ENCODE measurements at regions not wholly inside any gene's neighbourhood (a gene's known extent, or its start where the extent isn't known, plus 50 kb on each side); places are given as distances from the start of the nearest gene placed in this dataset.

DNA sequence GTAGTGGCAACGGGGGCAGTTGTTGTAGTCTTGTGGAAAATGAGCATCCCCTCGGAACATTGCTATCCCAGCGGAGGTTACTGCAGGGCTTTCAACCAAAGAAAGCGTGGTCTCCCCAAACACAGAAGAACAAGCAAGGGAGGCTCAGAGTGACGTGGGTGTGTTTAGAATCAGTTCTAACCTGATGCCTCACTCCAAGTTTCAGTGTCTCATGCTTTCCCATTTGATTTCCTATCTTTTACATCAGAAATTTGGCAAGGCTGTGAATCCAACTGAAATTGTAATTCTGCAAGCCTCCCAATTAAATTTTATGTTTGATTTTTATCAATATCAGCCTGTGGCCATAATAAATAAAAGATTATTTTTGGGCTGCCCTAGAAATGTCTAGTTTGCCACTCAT is 156.1 kb upstream of the LNX1 start:
- no peak for DNase-seq (ENCODE audit: low spot score)
- in situ Hi-C loops (cut with HindIII; ENCODE audit: low sequenced_read_pairs): no loop called here

- DNase-seq (ENCODE audit: low spot score): no peak
- in situ Hi-C loops (cut with HindIII; ENCODE audit: low sequenced_read_pairs): no loop called here
Observed at GRCh38 chr4:53744446-53745160, 153.3 kb upstream of the LNX1 start.

GRCh38 chr4:53734584-53735353 is 143.5 kb upstream of the LNX1 start:
- no peak for DNase-seq (ENCODE audit: low spot score)
- in situ Hi-C loops (cut with HindIII; ENCODE audit: low sequenced_read_pairs): no loop called here

DNA sequence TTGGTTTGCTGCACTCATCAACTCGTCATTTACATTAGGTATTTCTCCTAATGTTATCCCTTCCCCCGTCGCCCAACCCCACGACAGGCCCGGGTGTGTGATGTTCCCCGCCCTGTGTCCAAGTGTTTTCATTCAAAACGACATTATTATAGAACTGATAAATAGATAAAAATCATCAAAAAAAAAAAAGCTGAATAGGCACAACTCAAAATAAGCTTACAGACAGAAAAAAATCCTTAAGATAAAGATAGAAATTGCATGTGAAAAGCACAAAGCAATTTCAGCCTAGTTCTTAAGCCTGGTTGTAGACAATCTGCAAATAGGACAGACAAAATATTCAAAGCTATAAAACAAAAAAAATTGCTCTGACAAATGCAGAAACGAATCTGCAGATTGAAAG is 142.9 kb upstream of the LNX1 start:
- in situ Hi-C loops (cut with HindIII; ENCODE audit: low sequenced_read_pairs): no loop called here
- DNase-seq (ENCODE audit: low spot score): no peak

GRCh38 chr4:53732661-53733060 is 141.4 kb upstream of the LNX1 start:
- in situ Hi-C loops (cut with HindIII; ENCODE audit: low sequenced_read_pairs): no loop called here
- DNase-seq (ENCODE audit: low spot score): no peak

GRCh38 chr4:53730031-53730805 is 138.9 kb upstream of the LNX1 start:
- in situ Hi-C loops (cut with HindIII; ENCODE audit: low sequenced_read_pairs): no loop called here
- no peak for DNase-seq (ENCODE audit: low spot score)

DNA sequence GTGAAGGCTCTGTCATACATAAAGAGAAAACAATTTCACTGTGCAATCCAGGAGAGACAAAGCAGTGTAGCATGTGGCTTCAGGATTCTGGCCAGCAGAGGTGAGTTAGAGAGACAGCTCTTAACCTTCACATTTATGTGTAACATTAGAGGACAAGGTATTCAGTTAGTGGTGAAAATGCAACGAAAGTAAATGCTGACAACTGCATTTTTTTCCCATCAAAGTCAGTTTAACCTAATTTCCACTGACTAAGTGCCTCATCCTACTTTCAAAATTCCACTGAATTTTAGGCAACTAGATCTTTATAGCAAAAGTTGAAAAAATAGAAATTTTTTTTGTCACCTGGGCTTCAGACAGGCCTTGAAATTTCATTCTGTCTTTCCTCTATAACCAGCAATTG is 130.8 kb upstream of the LNX1 start:
- in situ Hi-C loops (cut with HindIII; ENCODE audit: low sequenced_read_pairs): no loop called here
- no peak for DNase-seq (ENCODE audit: low spot score)

DNA sequence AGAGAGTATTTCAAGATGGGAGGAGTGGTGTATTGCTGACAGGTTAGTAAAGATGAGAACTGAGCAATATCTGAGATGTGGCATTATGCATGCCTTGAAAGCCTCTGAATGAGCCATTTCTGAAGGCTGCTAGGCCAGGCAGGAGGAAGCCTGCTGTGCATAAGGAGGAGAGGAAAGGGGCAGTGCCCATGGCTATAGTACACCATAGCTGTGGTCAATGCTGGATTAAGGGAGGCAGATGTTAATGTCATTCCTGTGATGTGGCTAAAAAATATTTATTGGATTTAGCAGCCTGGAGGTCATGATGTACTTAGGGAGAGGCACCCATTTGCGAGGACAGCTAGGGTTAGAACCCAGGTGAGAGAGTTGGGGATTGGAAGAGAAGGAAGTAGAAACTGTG is 130.0 kb upstream of the LNX1 start:
- no peak for DNase-seq (ENCODE audit: low spot score)
- in situ Hi-C loops (cut with HindIII; ENCODE audit: low sequenced_read_pairs): no loop called here

DNA sequence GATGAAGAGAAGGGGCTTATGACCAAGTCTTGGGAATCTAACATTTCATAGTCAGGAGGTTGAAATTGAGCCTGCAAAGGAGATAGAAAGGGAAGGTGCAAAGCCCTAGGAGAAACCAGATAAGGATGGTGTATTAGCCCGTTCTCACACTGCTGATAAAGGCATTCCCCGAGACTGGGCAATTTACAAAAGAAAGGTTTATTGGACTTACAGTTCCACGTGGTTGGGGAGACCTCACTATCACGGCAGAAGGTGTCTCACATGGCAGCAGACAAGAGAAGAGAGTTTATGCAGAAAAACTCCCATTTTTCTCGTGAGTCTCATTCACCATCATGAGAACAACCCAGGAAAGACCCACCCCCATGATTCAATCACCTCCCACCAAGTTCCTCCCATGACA is 129.5 kb upstream of the LNX1 start:
- in situ Hi-C loops (cut with HindIII; ENCODE audit: low sequenced_read_pairs): no loop called here
- no peak for DNase-seq (ENCODE audit: low spot score)

- in situ Hi-C loops (cut with HindIII; ENCODE audit: low sequenced_read_pairs): no loop called here
- no peak for DNase-seq (ENCODE audit: low spot score)
Observed at GRCh38 chr4:53717064-53717549, 125.8 kb upstream of the LNX1 start.

DNA sequence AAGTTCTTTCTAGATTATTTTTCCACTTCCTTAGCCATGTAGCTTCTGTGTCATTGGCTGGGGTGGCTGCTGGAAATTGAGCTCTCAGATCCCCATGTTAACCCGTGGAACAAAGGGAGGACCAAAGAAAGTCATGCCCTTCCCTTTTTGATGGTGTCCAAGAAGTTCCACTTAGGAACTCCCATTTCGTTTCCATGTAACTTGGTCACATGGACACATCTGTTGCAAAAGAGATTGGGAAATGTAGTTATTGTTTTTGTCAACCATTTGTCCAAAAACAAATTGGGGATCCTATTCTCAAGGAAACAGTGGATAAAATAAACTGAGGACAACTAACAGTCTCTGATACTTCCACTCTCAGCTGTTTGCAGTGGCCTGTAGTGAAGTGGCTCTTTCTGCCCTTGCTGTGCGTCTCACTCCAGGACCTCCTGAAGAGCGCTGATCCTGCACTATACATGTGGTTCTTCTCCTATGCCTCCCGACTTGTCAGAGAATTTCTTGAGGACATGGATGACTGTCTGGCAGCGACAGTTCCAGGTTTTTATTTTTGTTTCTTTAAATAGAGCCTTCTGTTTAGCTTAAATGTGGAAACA is 125.3 kb upstream of the LNX1 start:
- in situ Hi-C loops (cut with HindIII; ENCODE audit: low sequenced_read_pairs): no loop called here
- DNase-seq (ENCODE audit: low spot score): no peak

DNA sequence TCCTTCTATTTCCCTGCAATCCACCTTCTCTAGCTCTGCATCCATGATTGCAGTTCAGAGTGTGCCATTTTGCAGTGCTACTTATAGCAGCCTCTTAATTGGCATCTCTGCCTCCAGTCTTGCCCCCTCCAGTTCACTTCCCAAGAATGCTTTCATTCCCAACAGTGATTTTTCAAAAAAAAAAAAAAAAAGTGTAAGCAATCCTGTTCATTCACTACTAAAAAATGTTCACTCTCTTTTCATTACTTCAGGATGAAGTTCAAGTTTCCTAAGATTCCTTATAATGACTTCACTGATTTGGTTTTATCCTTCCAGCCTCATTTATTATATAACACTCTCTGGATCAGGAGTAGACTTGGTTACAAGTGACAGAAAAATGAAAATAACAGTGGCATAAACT is 124.7 kb upstream of the LNX1 start:
- DNase-seq (ENCODE audit: low spot score): no peak
- in situ Hi-C loops (cut with HindIII; ENCODE audit: low sequenced_read_pairs): no loop called here

- in situ Hi-C loops (cut with HindIII; ENCODE audit: low sequenced_read_pairs): no loop called here
- no peak for DNase-seq (ENCODE audit: low spot score)
Observed at GRCh38 chr4:53714236-53715140, 123.2 kb upstream of the LNX1 start.

GRCh38 chr4:53713767-53714166 is 122.5 kb upstream of the LNX1 start:
- DNase-seq (ENCODE audit: low spot score): no peak
- in situ Hi-C loops (cut with HindIII; ENCODE audit: low sequenced_read_pairs): no loop called here

GRCh38 chr4:53713296-53713695 is 122.0 kb upstream of the LNX1 start:
- DNase-seq (ENCODE audit: low spot score): no peak
- in situ Hi-C loops (cut with HindIII; ENCODE audit: low sequenced_read_pairs): no loop called here

- no peak for DNase-seq (ENCODE audit: low spot score)
- in situ Hi-C loops (cut with HindIII; ENCODE audit: low sequenced_read_pairs): no loop called here
Observed at GRCh38 chr4:53712408-53713020, 121.2 kb upstream of the LNX1 start.

- DNase-seq (ENCODE audit: low spot score): no peak
- in situ Hi-C loops (cut with HindIII; ENCODE audit: low sequenced_read_pairs): no loop called here
Observed at GRCh38 chr4:53711926-53712325, 120.6 kb upstream of the LNX1 start.

DNA sequence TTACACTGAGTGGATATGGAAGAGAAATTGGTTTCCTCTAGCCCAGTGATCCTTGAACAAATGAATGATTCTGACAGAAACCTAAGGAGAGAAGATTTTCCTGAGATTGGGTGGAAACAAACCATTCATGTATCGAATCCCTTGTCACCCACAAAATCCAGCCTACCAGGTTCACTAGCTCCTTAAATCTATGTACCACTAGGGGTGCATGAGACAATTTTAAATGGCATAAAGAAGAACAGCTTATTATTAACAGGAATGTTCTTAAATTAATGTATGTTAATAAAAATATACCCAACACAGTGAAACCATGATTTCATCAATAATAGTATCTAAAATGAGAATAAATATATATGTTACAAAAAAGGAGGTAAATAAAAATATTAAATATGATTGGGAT is 118.4 kb upstream of the LNX1 start:
- in situ Hi-C loops (cut with HindIII; ENCODE audit: low sequenced_read_pairs): no loop called here
- no peak for DNase-seq (ENCODE audit: low spot score)
